ENCODE measurements at regions not wholly inside any gene's neighbourhood (a gene's known extent, or its start where the extent isn't known, plus 50 kb on each side); places are given as distances from the start of the nearest gene placed in this dataset.

DNA sequence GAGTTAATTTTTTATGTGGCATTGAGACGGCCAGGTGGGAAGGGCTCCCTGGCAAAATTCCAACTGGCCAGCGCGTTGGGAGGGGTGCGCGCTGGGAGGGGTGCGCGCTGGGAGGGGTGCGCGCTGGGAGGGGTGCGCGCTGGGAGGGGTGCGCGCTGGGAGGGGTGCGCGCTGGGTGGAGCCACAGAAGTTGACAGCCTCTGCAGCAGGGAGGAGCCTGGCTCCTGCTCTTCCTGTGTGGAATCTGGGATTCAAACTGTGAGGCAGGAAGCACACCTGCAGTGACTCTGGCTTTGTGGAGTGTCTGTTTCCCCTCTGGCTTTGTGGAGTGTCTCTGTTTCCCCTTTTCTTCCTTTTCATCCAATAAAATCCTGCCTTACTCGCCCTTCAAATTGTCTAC is 147.9 kb upstream of the CBLN2 start:
- H3K4me3 Mint-ChIP-seq: no peak overlapping the region
- no peak overlapping the region for H3K27ac Mint-ChIP-seq
- ChIA-PET CTCF (no interaction called here), POLR2A (no interaction called here)
- H3K36me3 Mint-ChIP-seq: no peaks in the 10 kb centered on the region
- no peak for DNase-seq
- no peaks in the 10 kb centered on the region for H3K27me3 Mint-ChIP-seq
- no peaks in the 10 kb centered on the region for H3K4me1 Mint-ChIP-seq (ENCODE audit: low read depth)
- intact Hi-C loops (cut with micrococcal nuclease): no loop called here
- H3K9me3 Mint-ChIP-seq: no peaks in the 10 kb centered on the region

DNA sequence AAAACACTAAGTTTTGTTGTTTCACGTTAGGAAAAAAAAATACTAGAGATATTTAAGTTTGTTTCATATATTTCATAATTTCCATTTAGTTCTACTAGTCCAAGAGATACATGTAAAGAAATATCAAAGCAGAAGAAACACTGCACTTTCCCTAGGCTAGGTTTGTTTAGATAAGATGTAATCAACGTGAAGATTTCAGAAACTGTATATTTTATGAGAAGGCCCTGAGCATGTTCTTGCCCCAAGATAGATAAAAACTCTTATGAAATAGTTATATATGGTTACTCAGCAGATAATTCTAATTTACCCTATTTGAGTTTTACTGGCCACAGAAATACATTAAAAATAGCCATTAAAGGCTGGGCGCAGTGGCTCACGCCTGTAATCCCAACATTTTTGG is 143.6 kb upstream of the CBLN2 start:
- Mint-ChIP-seq H3K9me3 (no peaks in the 10 kb centered on the region), H3K27me3 (no peaks in the 10 kb centered on the region), H3K27ac (no peak overlapping the region), H3K4me3 (no peak overlapping the region), H3K36me3 (no peaks in the 10 kb centered on the region), H3K4me1 (ENCODE audit: low read depth) (no peaks in the 10 kb centered on the region)
- ChIA-PET CTCF (no interaction called here), POLR2A (no interaction called here)
- no peak for DNase-seq
- intact Hi-C loops (cut with micrococcal nuclease): no loop called here

DNA sequence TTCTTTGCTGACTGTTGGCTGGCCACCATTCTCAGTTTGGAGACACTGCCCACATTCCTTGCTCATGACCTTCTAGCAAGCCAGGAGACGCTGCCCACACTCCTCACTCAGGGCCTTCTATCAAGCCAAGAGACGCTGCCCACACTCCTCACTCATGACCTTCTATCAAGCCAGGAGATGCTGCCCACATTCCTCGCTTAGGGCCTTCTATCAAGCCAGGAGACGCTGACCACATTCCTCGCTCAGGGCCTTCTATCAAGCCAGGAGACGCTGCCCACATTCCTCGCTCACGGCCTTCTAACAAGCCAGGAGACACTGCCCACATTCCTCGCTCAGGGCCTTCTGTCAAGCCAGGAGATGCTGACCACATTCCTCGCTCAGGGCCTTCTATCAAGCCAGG is 131.3 kb upstream of the CBLN2 start:
- Mint-ChIP-seq H3K9me3 (no peaks in the 10 kb centered on the region), H3K4me3 (no peak overlapping the region)
- intact Hi-C loops (cut with micrococcal nuclease): loop anchor here (10.0 kb wide), 1 partner anchor 1741 kb away; no protein-coding TSS in a partner anchor

DNA sequence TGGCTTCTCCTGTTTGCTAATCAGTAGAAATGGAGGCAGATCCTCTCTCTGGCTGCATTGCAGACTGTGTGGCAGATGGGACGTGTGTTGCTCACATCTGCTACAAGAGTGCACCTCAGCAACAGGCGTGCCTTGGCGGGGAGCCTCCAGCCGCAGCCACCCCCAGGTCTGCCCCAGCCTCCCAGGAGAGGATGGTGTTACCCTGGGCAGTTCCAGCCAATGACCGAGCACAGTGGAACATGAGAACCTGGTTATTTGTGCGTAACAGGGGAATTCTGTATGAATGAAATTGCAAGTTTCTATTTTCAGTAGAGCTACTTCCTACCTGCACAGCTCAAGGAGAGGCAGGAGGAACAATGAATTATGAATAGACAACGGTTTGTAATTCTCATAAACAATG is 130.6 kb upstream of the CBLN2 start:
- H3K9me3 Mint-ChIP-seq: no peaks in the 10 kb centered on the region

More for the DNA sequence above, 131.3 kb upstream of the CBLN2 start:
- CTCF ChIA-PET: no interaction called here
- H3K27me3 Mint-ChIP-seq: peaks cover 1% of the 10 kb centered on the region
- POLR2A ChIA-PET: no interaction called here
- H3K36me3 Mint-ChIP-seq: no peaks in the 10 kb centered on the region
- H3K27ac Mint-ChIP-seq: no peak overlapping the region
- no peak for DNase-seq
- no peaks in the 10 kb centered on the region for H3K4me1 Mint-ChIP-seq (ENCODE audit: low read depth)

DNA sequence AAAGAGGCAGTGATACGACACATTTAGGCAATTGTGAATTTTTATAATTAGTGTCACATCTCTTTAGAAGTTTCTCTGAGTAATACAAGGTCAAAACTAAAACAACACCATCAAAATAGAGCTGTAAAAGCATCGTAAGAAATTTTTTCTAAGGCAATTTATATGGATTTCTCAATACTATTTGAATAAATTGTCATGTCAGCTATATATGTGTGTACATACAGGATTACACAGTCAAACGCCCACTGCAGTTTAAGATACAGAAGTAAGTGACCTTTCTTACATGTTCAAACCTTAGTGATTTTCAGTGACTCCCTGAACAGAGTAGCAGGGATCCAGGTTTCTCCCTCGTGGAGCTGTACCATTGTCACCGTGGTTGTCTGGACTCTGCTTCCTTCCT is 129.1 kb upstream of the CBLN2 start:
- Mint-ChIP-seq H3K9me3 (no peaks in the 10 kb centered on the region), H3K27me3 (peaks cover 1% of the 10 kb centered on the region), H3K36me3 (no peaks in the 10 kb centered on the region), H3K27ac (no peak overlapping the region), H3K4me1 (ENCODE audit: low read depth) (no peaks in the 10 kb centered on the region), H3K4me3 (no peak overlapping the region)
- no peak for DNase-seq
- ChIA-PET CTCF (no interaction called here), POLR2A (no interaction called here)
- intact Hi-C loops (cut with micrococcal nuclease): loop anchor here (2.0 to 10.0 kb wide), 2 partner anchors 20 to 1738 kb away; no protein-coding TSS in a partner anchor

More for the DNA sequence above, 130.6 kb upstream of the CBLN2 start:
- H3K27me3 Mint-ChIP-seq: peaks cover 1% of the 10 kb centered on the region
- H3K4me1 Mint-ChIP-seq (ENCODE audit: low read depth): no peaks in the 10 kb centered on the region
- CTCF ChIA-PET: interaction anchor here (1.3 kb wide), 1 partner anchor 22 kb away, joined by 4 read pairs; no protein-coding TSS in a partner anchor
- intact Hi-C loops (cut with micrococcal nuclease): loop anchor here (10.0 kb wide), 1 partner anchor 1740 kb away; no protein-coding TSS in a partner anchor
- DNase-seq: no peak
- no peak overlapping the region for H3K4me3 Mint-ChIP-seq
- POLR2A ChIA-PET: no interaction called here
- no peaks in the 10 kb centered on the region for H3K36me3 Mint-ChIP-seq
- H3K27ac Mint-ChIP-seq: no peak overlapping the region

DNA sequence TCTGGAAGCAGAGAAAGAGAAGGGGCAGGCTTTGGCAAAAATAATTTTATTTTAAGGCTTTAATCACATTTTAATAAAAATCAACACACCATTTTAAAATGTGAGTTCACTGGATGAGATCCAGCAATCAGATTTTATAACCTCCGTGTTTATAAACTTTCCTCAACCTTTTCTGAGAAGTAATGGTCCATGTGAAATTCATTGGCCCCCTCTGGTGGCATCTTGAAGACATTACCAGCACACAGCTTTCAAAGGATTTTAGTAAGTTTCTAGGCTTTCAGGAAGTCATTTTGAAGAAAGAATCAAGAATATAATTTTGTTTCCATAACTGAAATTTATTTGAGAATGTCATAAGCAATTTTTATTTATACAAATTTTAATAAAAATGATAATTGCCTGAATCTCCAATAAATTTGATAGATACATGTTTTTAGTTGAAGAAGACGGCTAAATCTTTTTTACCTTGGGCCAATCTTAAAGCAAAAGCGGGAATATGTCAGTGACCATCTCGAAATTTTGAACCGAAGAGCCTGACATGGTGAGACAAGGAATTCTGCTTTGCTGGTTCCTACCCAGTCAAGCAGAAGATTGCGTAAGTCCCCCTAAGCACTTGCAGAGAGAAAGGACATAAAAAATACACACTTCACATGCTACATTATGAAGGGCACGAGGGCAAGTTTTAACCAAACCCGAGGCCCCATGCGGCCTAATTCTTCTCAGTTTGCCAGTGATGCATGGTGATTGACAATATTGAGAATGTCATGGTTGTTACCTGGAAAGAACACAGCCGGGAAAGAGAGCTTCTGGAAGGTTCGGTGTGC is 128.4 kb upstream of the CBLN2 start:
- H3K4me1 Mint-ChIP-seq (ENCODE audit: low read depth): no peaks in the 10 kb centered on the region
- H3K4me3 Mint-ChIP-seq: no peak overlapping the region
- ChIA-PET POLR2A (no interaction called here), CTCF (interaction anchor here (0.6 to 1.8 kb wide), 2 partner anchors 13 to 549 kb away, joined by 3 to 8 read pairs; no protein-coding TSS in a partner anchor)
- no peak overlapping the region for H3K27ac Mint-ChIP-seq
- no peaks in the 10 kb centered on the region for H3K36me3 Mint-ChIP-seq
- H3K27me3 Mint-ChIP-seq: peaks cover 1% of the 10 kb centered on the region
- DNase-seq: no peak
- no peaks in the 10 kb centered on the region for H3K9me3 Mint-ChIP-seq
- intact Hi-C loops (cut with micrococcal nuclease): loop anchor here (2.0 to 10.0 kb wide), 2 partner anchors 20 to 1738 kb away; no protein-coding TSS in a partner anchor

DNA sequence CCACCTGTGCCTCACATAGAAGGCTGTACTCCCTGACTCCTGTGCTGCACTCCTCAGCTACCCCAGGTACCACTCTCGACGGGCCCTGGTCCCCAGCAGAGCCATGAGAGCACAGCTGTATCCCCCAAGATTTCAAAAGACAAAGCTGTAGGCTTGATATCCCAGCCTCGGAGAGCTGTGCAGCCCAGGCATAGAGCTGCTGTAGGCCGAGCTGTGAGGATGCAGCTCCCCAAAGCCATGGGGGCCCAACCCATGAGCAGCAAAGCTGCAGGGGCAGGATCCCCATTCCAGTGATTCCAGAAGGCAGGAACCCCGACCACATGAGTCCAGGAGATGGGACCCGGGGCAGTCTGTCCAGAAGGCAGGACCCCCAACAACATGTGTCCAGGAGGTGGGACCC is 123.8 kb upstream of the CBLN2 start:
- intact Hi-C loops (cut with micrococcal nuclease): no loop called here
- Mint-ChIP-seq H3K36me3 (no peaks in the 10 kb centered on the region), H3K9me3 (no peaks in the 10 kb centered on the region), H3K27ac (no peak overlapping the region), H3K4me3 (no peak overlapping the region), H3K27me3 (no peaks in the 10 kb centered on the region), H3K4me1 (ENCODE audit: low read depth) (no peaks in the 10 kb centered on the region)
- CTCF ChIA-PET: no interaction called here
- POLR2A ChIA-PET: no interaction called here
- no peak for DNase-seq

DNA sequence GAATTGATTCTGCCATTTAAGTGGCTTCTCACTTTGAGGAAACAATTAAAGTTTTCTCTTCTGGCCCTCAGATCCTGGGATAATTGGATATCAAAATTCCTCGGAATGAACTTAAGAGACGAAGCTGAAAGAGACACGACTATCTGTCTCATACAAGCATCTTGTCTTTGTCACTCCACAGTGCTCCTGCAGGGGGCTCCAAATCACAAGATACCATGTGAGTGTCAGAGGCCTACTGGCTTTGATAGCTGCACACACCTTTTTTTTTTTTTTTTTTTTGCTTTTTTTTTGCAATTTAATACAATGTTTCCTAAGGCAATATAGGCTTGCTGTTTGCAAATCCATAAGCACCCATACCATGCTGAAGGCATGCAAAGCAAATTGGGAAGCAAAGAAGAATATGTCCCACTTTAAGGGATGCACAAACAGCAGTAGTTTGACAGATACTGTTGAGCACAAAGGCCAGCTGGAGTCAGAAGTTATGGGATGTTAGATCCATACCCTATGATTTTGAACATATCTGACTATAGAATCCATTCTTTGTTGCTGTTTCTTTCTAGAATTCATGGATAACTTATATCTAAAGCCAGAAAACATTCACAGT is 109.0 kb upstream of the CBLN2 start:
- intact Hi-C loops (cut with micrococcal nuclease): loop anchor here (2.0 kb wide), 1 partner anchor 20 kb away; no protein-coding TSS in a partner anchor
- H3K36me3 Mint-ChIP-seq: no peaks in the 10 kb centered on the region
- CTCF ChIA-PET: interaction anchor here (0.7 to 1.1 kb wide), 2 partner anchors 21 to 907 kb away, joined by 3 to 4 read pairs; no protein-coding TSS in a partner anchor
- POLR2A ChIA-PET: no interaction called here
- H3K4me1 Mint-ChIP-seq (ENCODE audit: low read depth): no peaks in the 10 kb centered on the region
- no peak overlapping the region for H3K4me3 Mint-ChIP-seq
- no peak overlapping the region for H3K27ac Mint-ChIP-seq
- DNase-seq: peak; percentile 55
- H3K9me3 Mint-ChIP-seq: peaks cover 5% of the 10 kb centered on the region
- H3K27me3 Mint-ChIP-seq: no peaks in the 10 kb centered on the region

DNA sequence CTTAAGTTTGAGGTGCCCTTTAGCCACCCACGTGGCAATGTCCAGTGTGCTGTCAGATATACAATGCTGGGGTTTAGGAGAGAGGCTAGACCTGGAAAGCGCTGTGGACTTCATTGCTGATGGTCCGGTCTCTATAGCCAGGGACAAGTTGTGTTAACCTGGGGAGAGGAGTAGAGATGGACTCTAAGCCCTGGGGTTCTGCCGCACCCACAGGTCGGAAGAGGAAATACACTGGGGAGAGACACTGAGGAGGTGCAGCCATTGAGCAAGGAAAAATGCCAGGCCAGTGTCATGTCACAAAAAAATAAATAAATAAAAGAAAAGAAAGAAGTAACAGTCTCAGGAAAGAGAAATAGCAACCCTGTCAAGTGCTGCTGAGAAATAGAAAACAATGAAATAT is 106.9 kb upstream of the CBLN2 start:
- no peaks in the 10 kb centered on the region for H3K36me3 Mint-ChIP-seq
- H3K27me3 Mint-ChIP-seq: no peaks in the 10 kb centered on the region
- intact Hi-C loops (cut with micrococcal nuclease): no loop called here
- POLR2A ChIA-PET: no interaction called here
- H3K27ac Mint-ChIP-seq: no peak overlapping the region
- DNase-seq: no peak
- H3K9me3 Mint-ChIP-seq: peaks cover 5% of the 10 kb centered on the region
- no peak overlapping the region for H3K4me3 Mint-ChIP-seq
- CTCF ChIA-PET: no interaction called here
- no peaks in the 10 kb centered on the region for H3K4me1 Mint-ChIP-seq (ENCODE audit: low read depth)

DNA sequence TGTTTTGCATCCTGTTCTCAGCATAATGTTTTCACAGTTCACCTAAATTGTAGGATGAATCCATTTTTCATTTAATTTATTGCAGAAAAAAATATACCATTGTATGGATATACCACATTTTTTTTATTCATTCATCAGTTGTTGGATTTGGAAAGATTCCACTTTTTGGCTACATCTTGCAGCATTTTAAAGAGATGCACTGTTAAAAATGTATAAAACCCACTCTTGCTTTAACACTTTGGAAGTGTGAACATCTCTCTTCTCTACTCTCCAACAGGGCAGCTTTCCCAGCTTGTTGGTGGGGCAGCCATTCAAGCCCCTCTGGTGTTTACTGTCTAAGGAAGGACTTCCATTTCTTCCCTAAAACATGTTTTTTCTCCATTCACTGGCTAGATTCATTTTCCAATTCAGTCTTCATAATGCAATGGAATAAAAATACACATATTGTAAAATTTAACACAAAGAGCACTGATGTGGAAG is 104.4 kb upstream of the CBLN2 start:
- CTCF ChIA-PET: no interaction called here
- POLR2A ChIA-PET: no interaction called here
- Mint-ChIP-seq H3K36me3 (no peaks in the 10 kb centered on the region), H3K4me3 (no peak overlapping the region), H3K9me3 (no peaks in the 10 kb centered on the region), H3K27ac (no peak overlapping the region), H3K27me3 (no peaks in the 10 kb centered on the region), H3K4me1 (ENCODE audit: low read depth) (no peaks in the 10 kb centered on the region)
- intact Hi-C loops (cut with micrococcal nuclease): no loop called here
- no peak for DNase-seq

DNA sequence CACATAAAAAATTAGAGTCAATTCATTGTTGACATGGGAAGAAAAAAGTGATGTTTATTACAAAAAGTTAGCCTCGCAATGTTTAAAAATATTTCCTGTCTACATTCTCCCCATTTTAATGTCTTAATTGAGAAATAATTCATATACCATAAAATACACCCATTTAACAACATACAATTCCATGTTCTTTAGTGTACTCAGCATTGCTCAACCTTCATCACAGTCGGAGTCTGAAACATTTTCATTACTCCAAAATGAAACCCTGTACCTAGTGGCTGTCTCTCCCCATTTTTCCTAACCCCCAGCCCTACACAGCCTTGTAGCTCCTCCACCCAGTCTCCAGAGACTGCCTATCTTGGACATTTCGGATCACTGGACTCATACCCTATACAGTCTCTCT is 103.9 kb upstream of the CBLN2 start:
- Mint-ChIP-seq H3K9me3 (no peaks in the 10 kb centered on the region), H3K4me1 (ENCODE audit: low read depth) (no peaks in the 10 kb centered on the region), H3K27ac (no peak overlapping the region), H3K27me3 (no peaks in the 10 kb centered on the region), H3K36me3 (no peaks in the 10 kb centered on the region), H3K4me3 (no peak overlapping the region)
- CTCF ChIA-PET: no interaction called here
- POLR2A ChIA-PET: no interaction called here
- intact Hi-C loops (cut with micrococcal nuclease): no loop called here
- no peak for DNase-seq

DNA sequence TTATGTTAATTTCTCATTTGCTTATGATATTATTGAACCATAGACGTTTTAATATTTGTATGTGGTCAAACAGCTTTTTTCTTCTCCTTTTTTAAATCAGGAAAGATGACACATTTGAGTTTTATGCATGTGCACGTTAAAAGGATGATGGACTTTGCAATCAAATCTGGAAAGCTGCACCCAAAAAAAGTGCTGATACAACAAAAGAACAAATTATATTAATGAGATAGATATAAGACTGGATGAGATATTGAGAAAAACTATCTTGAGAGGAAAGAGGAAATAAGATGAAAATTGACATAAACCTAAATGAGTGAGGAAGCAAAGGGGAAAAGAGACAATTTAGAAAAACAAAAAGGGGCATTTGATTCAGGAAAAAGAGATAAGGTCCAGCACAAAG is 96.4 kb upstream of the CBLN2 start:
- CTCF ChIA-PET: no interaction called here
- no peaks in the 10 kb centered on the region for H3K27me3 Mint-ChIP-seq

DNA sequence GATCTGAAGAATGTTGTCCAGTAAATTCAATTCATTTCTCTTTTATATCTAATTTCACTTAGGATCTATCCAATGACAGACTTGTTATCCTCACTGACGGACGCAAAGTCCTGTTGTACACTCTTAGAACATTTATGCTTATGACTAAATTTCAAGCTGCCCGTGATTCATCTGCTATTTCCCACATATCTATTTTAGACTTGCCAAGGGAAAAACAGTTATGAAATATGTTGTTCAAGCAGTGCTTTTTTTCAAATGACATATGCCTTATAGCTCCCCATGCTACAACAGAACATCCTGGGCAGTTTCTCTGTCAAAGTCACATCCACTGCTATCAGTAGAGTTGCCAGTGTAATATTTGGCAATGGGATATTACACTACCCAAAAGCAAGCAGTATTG is 94.2 kb upstream of the CBLN2 start:
- intact Hi-C loops (cut with micrococcal nuclease): no loop called here
- DNase-seq: no peak
- Mint-ChIP-seq H3K9me3 (peaks cover 4% of the 10 kb centered on the region), H3K4me1 (ENCODE audit: low read depth) (peaks cover 2% of the 10 kb centered on the region), H3K27me3 (no peaks in the 10 kb centered on the region), H3K36me3 (no peaks in the 10 kb centered on the region), H3K4me3 (no peak overlapping the region), H3K27ac (no peak overlapping the region)
- POLR2A ChIA-PET: no interaction called here
- CTCF ChIA-PET: no interaction called here

More for the DNA sequence above, 96.4 kb upstream of the CBLN2 start:
- no peak overlapping the region for H3K27ac Mint-ChIP-seq
- peaks cover 4% of the 10 kb centered on the region for H3K9me3 Mint-ChIP-seq
- H3K36me3 Mint-ChIP-seq: no peaks in the 10 kb centered on the region
- no peak for DNase-seq
- no peak overlapping the region for H3K4me3 Mint-ChIP-seq
- POLR2A ChIA-PET: no interaction called here
- peaks cover 2% of the 10 kb centered on the region for H3K4me1 Mint-ChIP-seq (ENCODE audit: low read depth)
- intact Hi-C loops (cut with micrococcal nuclease): no loop called here

Measured in activated CD4-positive, alpha-beta memory T cell treated with anti-CD3 and anti-CD28 coated beads for 36 hours (primary cell).